Endothelial cell of umbilical vein (primary cell): ENCODE measurements at regions not wholly inside any gene's neighbourhood (a gene's known extent, or its start where the extent isn't known, plus 50 kb on each side); places are given as distances from the start of the nearest gene placed in this dataset.
A peak's percentile ranks its signal among the peaks of the same experiment; 100 is the strongest.

Experiments
- BruUV-seq: library from RNA; stranded (reverse); fragments of 400-500 nt; replicated peaks from 2 replicates; lab custom pipeline; 2021; lab: Mats Ljungman, UMichigan
- CTCF ChIA-PET: fragments of 300-600, 350-600 bp; sonication (Branson Sonifier 250); formaldehyde crosslinking; loops from one replicate; lab custom pipeline; 2021; ENCODE audit warnings: antibody characterized with exemption, inconsistent platforms; lab: Charles Lee
- POLR2A ChIA-PET: fragments of 300-600, 350-600 bp; sonication (Branson Sonifier 250); formaldehyde crosslinking; loops from one replicate; lab custom pipeline; 2021; ENCODE audit warnings: antibody characterized with exemption, inconsistent platforms; lab: Charles Lee
- DNase-seq: peaks from one replicate; pipeline ENCODE4 v3.0.0-alpha.2; 2011; ENCODE audit warnings: low read depth, low spot score
- FAIRE-seq: peaks from 2 replicates; lab custom pipeline; 2011; peaks lifted over from hg19 to GRCh38; lab: Jason Lieb, UNC
- H2AFZ ChIP-seq: 2 replicates; pipeline ENCODE4 v1.6.0; 2012; ENCODE audit warnings: low read depth, low read length, control low read depth, inconsistent platforms
- H3K27ac ChIP-seq: 2 replicates; pipeline ENCODE4 v1.5.1; 2011; ENCODE audit warnings: low read depth, mild to moderate bottlenecking, control low read depth, low read length, moderate library complexity; ENCODE audit not compliant: insufficient read depth
- H3K27me3 ChIP-seq, 2 experiments: 2 replicates each; pipeline versions ENCODE4 v1.6.0 to v1.6.1; 2011; ENCODE audit warnings: low read length in 2 of 2, mixed read lengths in 1 of 2; ENCODE audit not compliant: control insufficient read depth in 2 of 2, insufficient read depth in 2 of 2
- H3K36me3 ChIP-seq, 2 experiments: 2 replicates in 1 of 2; 3 replicates in 1 of 2; pipeline ENCODE4 v1.5.1; 2011; ENCODE audit warnings: low read length in 2 of 2, mild to moderate bottlenecking in 1 of 2, moderate library complexity in 1 of 2; ENCODE audit not compliant: control insufficient read depth in 2 of 2, insufficient read depth in 2 of 2; ENCODE audit errors: extremely low read depth in 1 of 2
- H3K4me1 ChIP-seq: 3 replicates; pipeline ENCODE4 v1.5.1; 2011; ENCODE audit warnings: mild to moderate bottlenecking, low read length; ENCODE audit not compliant: control insufficient read depth, insufficient read depth; ENCODE audit errors: extremely low read depth
- H3K4me2 ChIP-seq: 2 replicates; pipeline ENCODE4 v1.6.1; 2011; ENCODE audit warnings: low read length, control low read depth, mixed read lengths; ENCODE audit not compliant: insufficient read depth
- H3K4me3 ChIP-seq, 3 experiments: fragments of 200-600 bp in 1 of 3; sonication (generic), shearing (Covaris generic) in 1 of 3; replicated peaks in 1 of 3; 2 replicates each; pipeline ENCODE4 v1.5.1; 2011 to 2016; ENCODE audit warnings: control low read depth in 3 of 3, low read length in 3 of 3, mild to moderate bottlenecking in 2 of 3, inconsistent platforms in 1 of 3, low read depth in 1 of 3, moderate library complexity in 1 of 3; ENCODE audit not compliant: insufficient read depth in 1 of 3
- H3K79me2 ChIP-seq: 2 replicates; pipeline ENCODE4 v1.6.0; 2012; ENCODE audit warnings: low read length, inconsistent platforms; ENCODE audit not compliant: control insufficient read depth, insufficient read depth
- H3K9ac ChIP-seq: replicated peaks from 2 replicates; pipeline ENCODE3; 2011; ENCODE audit warnings: low read length, control low read depth; ENCODE audit not compliant: insufficient read depth; ENCODE audit errors: extremely low read depth
- H3K9me1 ChIP-seq: replicated peaks from 3 replicates; pipeline ENCODE4 v1.6.0; 2011; ENCODE audit warnings: mild to moderate bottlenecking, low read length; ENCODE audit not compliant: control insufficient read depth, insufficient read depth; ENCODE audit errors: extremely low read depth
- H3K9me3 ChIP-seq: replicated peaks from 2 replicates; pipeline ENCODE4 v1.5.1; 2012; ENCODE audit warnings: low read length, inconsistent platforms; ENCODE audit not compliant: control insufficient read depth, insufficient read depth
- H4K20me1 ChIP-seq: replicated peaks from 2 replicates; pipeline ENCODE3; 2011; ENCODE audit warnings: mild to moderate bottlenecking, low read length; ENCODE audit not compliant: control insufficient read depth, insufficient read depth; ENCODE audit errors: extremely low read depth
- EZH2 ChIP-seq: IDR thresholded peaks from 2 replicates; pipeline ENCODE4 v1.6.1; 2012; ENCODE audit warnings: borderline replicate concordance, low read depth, mild to moderate bottlenecking, moderate library complexity, low read length, inconsistent platforms; ENCODE audit not compliant: severe bottlenecking
- FOS ChIP-seq: IDR thresholded peaks from 2 replicates; pipeline ENCODE4 v1.6.1; 2011; ENCODE audit warnings: mild to moderate bottlenecking, low read length, moderate library complexity, borderline replicate concordance; ENCODE audit not compliant: insufficient read depth
- GATA2 ChIP-seq: IDR thresholded peaks from 2 replicates; pipeline ENCODE4 v1.7.0; 2011; ENCODE audit warnings: low read depth, mild to moderate bottlenecking, moderate library complexity, mixed read lengths, low read length; ENCODE audit not compliant: insufficient read length, insufficient read depth
- JUN ChIP-seq: IDR thresholded peaks from 2 replicates; pipeline ENCODE4 v1.6.1; 2011; ENCODE audit warnings: borderline replicate concordance, low read depth; ENCODE audit not compliant: insufficient read length, insufficient read depth
- MYC ChIP-seq: IDR thresholded peaks from one replicate; pipeline ENCODE4 v1.6.1; 2011; ENCODE audit warnings: mild to moderate bottlenecking, low read depth, low read length
- POLR2A ChIP-seq: IDR thresholded peaks from 2 replicates; pipeline ENCODE4 v1.6.1; 2012; ENCODE audit warnings: low read depth, mild to moderate bottlenecking, control low read depth, low read length
- POLR2AphosphoS5 ChIP-seq: IDR thresholded peaks from 2 replicates; pipeline ENCODE4 v1.6.1; 2012; ENCODE audit warnings: low read depth, mild to moderate bottlenecking, control low read depth, low read length, moderate library complexity; ENCODE audit not compliant: insufficient read depth
- dilution Hi-C: fragments of 300-500 bp; cut with MboI; formaldehyde crosslinking; loops from one replicate; pipeline ENCODE4 v1.15.0; 2019; ENCODE audit warnings: low sequenced_read_pairs; ENCODE audit not compliant: extremely low pct_ligation_motif_present
- intact Hi-C: fragments of 100-400 bp; cut with micrococcal nuclease; formaldehyde crosslinking; loops from one replicate; pipeline ENCODE4 v1.10.0; 2022
- TF ChIP-seq, protein P1 (sequence below): IDR thresholded peaks from 2 replicates; pipeline ENCODE4 v1.6.1; 2011; ENCODE audit not compliant: insufficient read depth, insufficient read length
- TF ChIP-seq, protein P2 (sequence below), 2 donors: IDR thresholded peaks; 1 replicate in 1 of 2; 2 replicates in 1 of 2; pipeline ENCODE4 v1.5.1; 2011; ENCODE audit warnings: low read length in 2 of 2, mild to moderate bottlenecking in 2 of 2, moderate library complexity in 2 of 2, control low read depth in 1 of 2, inconsistent platforms in 1 of 2, low read depth in 1 of 2; ENCODE audit not compliant: insufficient read depth in 1 of 2; ENCODE audit errors: extremely low read depth in 1 of 2

DNA sequence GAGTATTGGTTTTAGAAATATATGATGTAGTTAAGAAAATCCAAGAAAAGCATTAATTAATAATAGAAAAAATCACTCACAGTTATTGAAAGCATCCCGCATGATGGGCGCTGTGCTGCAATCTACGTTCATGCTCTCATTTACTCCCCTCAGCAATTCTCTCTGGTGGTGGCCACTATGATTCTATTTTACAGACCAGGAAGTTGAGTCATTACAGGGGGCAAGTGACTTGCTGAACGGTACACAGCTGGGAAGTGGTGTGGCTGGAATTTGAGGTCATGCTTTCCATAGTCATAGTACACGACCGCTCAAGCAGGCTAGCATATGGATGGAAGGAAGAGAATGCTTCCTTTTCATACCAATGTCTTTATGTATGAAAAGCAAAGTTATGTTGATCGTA lies 117.4 kb downstream of the TES start:
- DNase-seq (peak; percentile 97), FAIRE-seq (peak; percentile 92)
- dilution Hi-C loops (loop anchor here (25.0 kb wide), 1 partner anchor 185 kb away; no protein-coding TSS in a partner anchor), intact Hi-C loops (loop anchor here (1.0 kb wide), 10 partner anchors 10 to 261 kb away; no protein-coding TSS in a partner anchor)
- BruUV-seq = no TSS peak
- CTCF ChIA-PET = interaction anchor here (0.7 to 4.8 kb wide), 7 partner anchors 10 to 261 kb away, joined by 3 to 28 read pairs (median 4); no protein-coding TSS in a partner anchor
- Histone ChIP-seq H3K4me1 (peaks cover 48% of the 10 kb centered on the region), H3K9me1 (no peaks in the 10 kb centered on the region), H3K27ac (peak overlapping the region; percentile 97), H3K4me3 (peak overlapping the region; percentile 43 to 99 (median 98)), H3K79me2 (peaks cover 48% of the 10 kb centered on the region), H3K9me3 (no peaks in the 10 kb centered on the region), H2AFZ (no peak overlapping the region), H4K20me1 (no peaks in the 10 kb centered on the region), H3K9ac (peak overlapping the region; percentile 97), H3K4me2 (peak overlapping the region; percentile 82), H3K36me3 (peaks cover 0 to 3% of the 10 kb centered on the region in 2 experiments), H3K27me3 (no peaks in the 10 kb centered on the region)
- TF ChIP-seq MYC (peak; percentile 83), FOS (peak; percentile 98), GATA2 (peak; percentile 72), EZH2 (no peak), POLR2AphosphoS5 (peak; percentile 99), POLR2A (peak; percentile 97), JUN (peak; percentile 97)
- TF ChIP-seq, protein P1, sequence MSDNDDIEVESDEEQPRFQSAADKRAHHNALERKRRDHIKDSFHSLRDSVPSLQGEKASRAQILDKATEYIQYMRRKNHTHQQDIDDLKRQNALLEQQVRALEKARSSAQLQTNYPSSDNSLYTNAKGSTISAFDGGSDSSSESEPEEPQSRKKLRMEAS = peak; percentile 40
- TF ChIP-seq, protein P2, sequence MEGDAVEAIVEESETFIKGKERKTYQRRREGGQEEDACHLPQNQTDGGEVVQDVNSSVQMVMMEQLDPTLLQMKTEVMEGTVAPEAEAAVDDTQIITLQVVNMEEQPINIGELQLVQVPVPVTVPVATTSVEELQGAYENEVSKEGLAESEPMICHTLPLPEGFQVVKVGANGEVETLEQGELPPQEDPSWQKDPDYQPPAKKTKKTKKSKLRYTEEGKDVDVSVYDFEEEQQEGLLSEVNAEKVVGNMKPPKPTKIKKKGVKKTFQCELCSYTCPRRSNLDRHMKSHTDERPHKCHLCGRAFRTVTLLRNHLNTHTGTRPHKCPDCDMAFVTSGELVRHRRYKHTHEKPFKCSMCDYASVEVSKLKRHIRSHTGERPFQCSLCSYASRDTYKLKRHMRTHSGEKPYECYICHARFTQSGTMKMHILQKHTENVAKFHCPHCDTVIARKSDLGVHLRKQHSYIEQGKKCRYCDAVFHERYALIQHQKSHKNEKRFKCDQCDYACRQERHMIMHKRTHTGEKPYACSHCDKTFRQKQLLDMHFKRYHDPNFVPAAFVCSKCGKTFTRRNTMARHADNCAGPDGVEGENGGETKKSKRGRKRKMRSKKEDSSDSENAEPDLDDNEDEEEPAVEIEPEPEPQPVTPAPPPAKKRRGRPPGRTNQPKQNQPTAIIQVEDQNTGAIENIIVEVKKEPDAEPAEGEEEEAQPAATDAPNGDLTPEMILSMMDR (IDR thresholded peaks at IDR 0.05; ENCODE audit: extremely low read depth in 1 of 2, insufficient read depth in 1 of 2, low read depth in 1 of 2, low read length in 2 of 2) = no peak
- POLR2A ChIA-PET = interaction anchor here (1.7 kb wide), 1 partner anchor 12 kb away, joined by 11 read pairs; no protein-coding TSS in a partner anchor
